ENCODE measurements at regions not wholly inside any gene's neighbourhood (a gene's known extent, or its start where the extent isn't known, plus 50 kb on each side); places are given as distances from the start of the nearest gene placed in this dataset.

DNA sequence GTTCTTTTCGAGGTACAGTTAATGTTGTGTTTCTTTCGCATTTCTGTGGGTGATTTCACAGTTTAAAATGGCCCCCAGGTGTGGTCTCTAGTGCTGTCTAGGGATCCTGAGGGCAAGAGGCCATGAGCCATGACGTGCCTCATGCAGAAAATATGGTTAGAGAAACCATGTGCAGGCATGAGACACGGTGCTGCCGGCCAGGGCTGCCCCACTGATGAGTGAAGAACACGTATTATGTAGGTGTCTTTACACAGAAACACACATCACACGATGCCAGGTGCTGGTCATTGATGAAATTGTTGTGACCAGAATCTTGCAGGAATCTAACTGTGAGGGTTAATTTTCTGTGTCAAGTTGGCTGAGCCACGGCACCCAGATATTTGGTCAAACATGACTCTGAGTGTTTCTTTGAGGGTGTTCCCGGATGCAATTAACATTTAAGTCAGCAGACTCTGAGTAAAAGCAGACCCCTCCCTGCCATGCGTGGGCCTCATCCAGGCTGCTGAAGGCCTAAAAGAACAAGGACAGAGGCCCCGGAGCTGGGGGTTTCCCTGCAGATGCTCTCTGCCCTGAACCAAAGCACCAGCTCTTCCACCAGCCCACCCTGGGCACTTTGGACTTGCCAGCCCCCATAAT, 463.0 kb upstream of the MYT1L start:
- DNase-seq, result no peak
- Histone ChIP-seq H3K79me2 (ENCODE audit: low read depth) (no peaks in the 10 kb centered on the region), H3K4me3 (no peak overlapping the region), H3K9me2 (ENCODE audit: insufficient read depth) (no peaks in the 10 kb centered on the region), H3K36me3 (ENCODE audit: low read depth) (no peaks in the 10 kb centered on the region), H3F3A (ENCODE audit: insufficient read depth, low read depth) (no peaks in the 10 kb centered on the region), H3K27ac (no peak overlapping the region), H3K4me2 (no peak overlapping the region), H3K9me3 (ENCODE audit: insufficient read depth, low read depth) (no peaks in the 10 kb centered on the region), H3K4me1 (replicated peaks; ENCODE audit: insufficient read depth) (no peaks in the 10 kb centered on the region), H3K27me3 (ENCODE audit: insufficient read depth, low read depth) (peaks cover 94% of the 10 kb centered on the region), H2AFZ (no peak overlapping the region), H4K20me1 (ENCODE audit: insufficient read depth) (no peaks in the 10 kb centered on the region)
- no TSS peak for BruUV-seq (replicated peaks)
- intact Hi-C loops (cut with micrococcal nuclease; ENCODE audit: unreplicated experiment), result no loop called here
- TF ChIP-seq, protein P1, sequence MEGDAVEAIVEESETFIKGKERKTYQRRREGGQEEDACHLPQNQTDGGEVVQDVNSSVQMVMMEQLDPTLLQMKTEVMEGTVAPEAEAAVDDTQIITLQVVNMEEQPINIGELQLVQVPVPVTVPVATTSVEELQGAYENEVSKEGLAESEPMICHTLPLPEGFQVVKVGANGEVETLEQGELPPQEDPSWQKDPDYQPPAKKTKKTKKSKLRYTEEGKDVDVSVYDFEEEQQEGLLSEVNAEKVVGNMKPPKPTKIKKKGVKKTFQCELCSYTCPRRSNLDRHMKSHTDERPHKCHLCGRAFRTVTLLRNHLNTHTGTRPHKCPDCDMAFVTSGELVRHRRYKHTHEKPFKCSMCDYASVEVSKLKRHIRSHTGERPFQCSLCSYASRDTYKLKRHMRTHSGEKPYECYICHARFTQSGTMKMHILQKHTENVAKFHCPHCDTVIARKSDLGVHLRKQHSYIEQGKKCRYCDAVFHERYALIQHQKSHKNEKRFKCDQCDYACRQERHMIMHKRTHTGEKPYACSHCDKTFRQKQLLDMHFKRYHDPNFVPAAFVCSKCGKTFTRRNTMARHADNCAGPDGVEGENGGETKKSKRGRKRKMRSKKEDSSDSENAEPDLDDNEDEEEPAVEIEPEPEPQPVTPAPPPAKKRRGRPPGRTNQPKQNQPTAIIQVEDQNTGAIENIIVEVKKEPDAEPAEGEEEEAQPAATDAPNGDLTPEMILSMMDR (conservative IDR thresholded peaks at IDR 0.05), result no peak
- TF ChIP-seq EZH2 (IDR thresholded peaks at IDR 0.05; ENCODE audit: low read depth), result no peak
- ChIA-PET POLR2A (ENCODE audit: unreplicated experiment) (no interaction called here), CTCF (no interaction called here)

DNA sequence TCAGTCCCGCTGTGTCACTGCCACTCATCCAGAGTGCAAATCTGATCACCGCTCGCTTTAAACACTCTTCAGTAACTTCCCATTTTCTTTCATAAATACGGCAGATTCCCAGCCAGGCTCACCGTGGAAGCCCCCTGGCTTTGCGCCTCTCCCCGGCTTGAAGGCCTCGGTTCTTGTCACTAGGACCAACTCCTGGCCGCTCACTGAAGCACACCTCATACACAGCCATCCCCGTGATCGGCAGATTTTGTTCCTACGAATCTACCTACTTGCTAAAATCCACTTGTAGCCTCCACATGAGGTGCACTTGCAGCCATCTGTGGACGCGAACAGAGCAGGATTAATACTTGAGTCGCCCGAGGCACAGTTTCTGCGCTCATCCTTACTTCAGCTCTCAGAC, 462.4 kb upstream of the MYT1L start:
- H3K4me2 ChIP-seq, result no peak overlapping the region
- no TSS peak for BruUV-seq (replicated peaks)
- ChIA-PET CTCF (no interaction called here), POLR2A (ENCODE audit: unreplicated experiment) (no interaction called here)
- no peak overlapping the region for H3K4me3 ChIP-seq
- H3K27me3 ChIP-seq (ENCODE audit: insufficient read depth, low read depth), result peaks cover 97% of the 10 kb centered on the region
- intact Hi-C loops (cut with micrococcal nuclease; ENCODE audit: unreplicated experiment), result no loop called here
- H3K79me2 ChIP-seq (ENCODE audit: low read depth), result no peaks in the 10 kb centered on the region
- H2AFZ ChIP-seq, result no peak overlapping the region
- H4K20me1 ChIP-seq (ENCODE audit: insufficient read depth), result no peaks in the 10 kb centered on the region
- H3K36me3 ChIP-seq (ENCODE audit: low read depth), result no peaks in the 10 kb centered on the region
- no peaks in the 10 kb centered on the region for H3K9me2 ChIP-seq (ENCODE audit: insufficient read depth)
- no peak for DNase-seq
- H3F3A ChIP-seq (ENCODE audit: insufficient read depth, low read depth), result no peaks in the 10 kb centered on the region
- H3K9me3 ChIP-seq (ENCODE audit: insufficient read depth, low read depth), result no peaks in the 10 kb centered on the region
- TF ChIP-seq EZH2 (IDR thresholded peaks at IDR 0.05; ENCODE audit: low read depth), result no peak
- TF ChIP-seq, protein P1 (conservative IDR thresholded peaks at IDR 0.05), result no peak
- no peaks in the 10 kb centered on the region for H3K4me1 ChIP-seq (replicated peaks; ENCODE audit: insufficient read depth)
- no peak overlapping the region for H3K27ac ChIP-seq

DNA sequence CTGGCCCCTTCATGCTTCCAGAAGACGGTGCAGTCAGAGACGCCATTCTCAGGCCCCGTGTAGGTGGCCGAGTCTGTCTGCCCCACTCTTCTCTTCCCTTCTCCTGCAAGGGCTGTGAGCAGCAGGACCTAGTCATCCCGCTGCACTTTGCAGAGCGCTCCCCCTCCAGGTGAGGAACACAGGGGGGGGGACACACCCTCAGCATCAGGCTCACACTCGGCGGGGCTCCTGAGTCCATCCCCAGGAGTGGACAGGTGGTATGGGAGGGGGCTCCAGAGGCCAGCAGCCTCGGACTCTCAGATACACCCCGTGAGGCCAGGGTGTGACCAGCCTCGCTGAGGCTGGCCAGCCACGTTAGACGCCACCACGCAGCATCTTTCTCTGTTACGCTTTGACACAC, 460.5 kb upstream of the MYT1L start:
- Histone ChIP-seq H3K4me2 (no peak overlapping the region), H3K4me1 (replicated peaks; ENCODE audit: insufficient read depth) (no peaks in the 10 kb centered on the region), H3K9me3 (ENCODE audit: insufficient read depth, low read depth) (no peaks in the 10 kb centered on the region), H3K27ac (no peak overlapping the region), H4K20me1 (ENCODE audit: insufficient read depth) (no peaks in the 10 kb centered on the region), H3K79me2 (ENCODE audit: low read depth) (no peaks in the 10 kb centered on the region), H3K27me3 (ENCODE audit: insufficient read depth, low read depth) (peaks cover 97% of the 10 kb centered on the region), H2AFZ (no peak overlapping the region), H3F3A (ENCODE audit: insufficient read depth, low read depth) (no peaks in the 10 kb centered on the region), H3K9me2 (ENCODE audit: insufficient read depth) (no peaks in the 10 kb centered on the region), H3K36me3 (ENCODE audit: low read depth) (no peaks in the 10 kb centered on the region), H3K4me3 (no peak overlapping the region)
- ChIA-PET CTCF (no interaction called here), POLR2A (ENCODE audit: unreplicated experiment) (no interaction called here)
- no peak for TF ChIP-seq EZH2 (IDR thresholded peaks at IDR 0.05; ENCODE audit: low read depth)
- TF ChIP-seq, protein P1 (conservative IDR thresholded peaks at IDR 0.05), result no peak
- no TSS peak for BruUV-seq (replicated peaks)
- DNase-seq, result no peak
- intact Hi-C loops (cut with micrococcal nuclease; ENCODE audit: unreplicated experiment), result no loop called here

Measured in PC-9 (cell line).